Bone marrow (tissue), 2 donors: ENCODE measurements at regions not wholly inside any gene's neighbourhood (a gene's known extent, or its start where the extent isn't known, plus 50 kb on each side); places are given as distances from the start of the nearest gene placed in this dataset.
"Not testable (repeated sequence)": the region's sequence is repeated elsewhere in the genome, so short reads cannot be mapped to it uniquely, and the experiment has no call there.

Experiments used
- DNase-seq, 2 donors: peaks; one replicate each; lab custom pipeline; 2025; lab: John Stamatoyannopoulos, UW

DNA sequence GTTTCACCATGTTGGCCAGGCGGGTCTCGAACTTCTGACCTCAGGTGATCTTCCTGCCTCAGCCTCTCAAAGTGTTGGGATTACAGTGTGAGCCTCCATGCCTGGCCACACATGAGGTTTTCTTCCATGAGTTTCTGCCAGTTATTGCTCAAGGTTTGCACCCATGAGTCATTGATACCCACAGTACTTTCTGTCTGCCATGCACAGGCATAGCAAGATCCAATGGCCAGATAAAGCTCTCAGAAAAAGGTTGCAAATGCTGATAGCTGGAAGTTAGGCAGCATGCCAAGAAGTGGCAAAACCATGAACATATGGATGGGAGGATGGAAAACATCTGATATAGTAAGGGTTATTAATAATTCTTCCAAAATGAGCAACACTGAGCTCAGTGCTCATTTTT is 298.7 kb upstream of the NRG3 start:
- DNase-seq, result no peak

DNA sequence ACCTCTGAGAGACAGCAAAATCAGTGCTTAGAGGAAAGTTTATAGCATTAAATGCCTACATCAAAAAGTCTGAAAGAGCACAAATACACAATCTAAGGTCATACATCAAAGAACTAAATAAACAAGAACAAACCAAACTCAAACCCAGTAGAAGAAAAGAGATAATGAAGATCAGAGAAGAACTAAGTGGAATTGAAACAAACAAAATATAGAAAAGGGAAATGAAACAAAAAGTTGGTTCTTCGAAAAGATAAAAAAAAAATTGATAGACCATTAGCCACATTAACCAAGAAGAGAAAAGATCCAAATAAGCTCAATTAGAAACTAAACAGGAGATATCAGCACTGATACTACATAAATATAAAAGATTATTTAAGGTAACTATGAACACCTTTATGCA is 280.0 kb upstream of the NRG3 start:
- no peak for DNase-seq

DNA sequence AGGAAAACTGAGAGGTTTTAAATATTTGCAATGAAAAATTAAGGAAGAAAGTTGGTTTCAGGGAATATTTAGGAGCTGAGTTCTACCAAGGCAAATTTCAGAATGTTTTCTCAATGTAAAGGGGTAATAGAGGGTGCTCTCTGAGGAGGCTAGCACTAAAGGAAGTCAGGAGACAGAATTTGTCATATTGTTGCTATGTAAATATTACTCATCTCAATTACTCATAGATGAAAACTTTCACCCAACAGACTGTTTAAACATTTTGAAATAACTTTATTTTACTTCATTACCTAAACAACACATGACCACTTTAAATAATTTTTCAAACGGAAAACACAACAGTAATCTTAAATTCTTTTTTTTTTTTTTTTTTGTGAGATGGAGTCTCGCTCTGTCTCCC is 274.8 kb upstream of the NRG3 start:
- DNase-seq, result no peak

DNA sequence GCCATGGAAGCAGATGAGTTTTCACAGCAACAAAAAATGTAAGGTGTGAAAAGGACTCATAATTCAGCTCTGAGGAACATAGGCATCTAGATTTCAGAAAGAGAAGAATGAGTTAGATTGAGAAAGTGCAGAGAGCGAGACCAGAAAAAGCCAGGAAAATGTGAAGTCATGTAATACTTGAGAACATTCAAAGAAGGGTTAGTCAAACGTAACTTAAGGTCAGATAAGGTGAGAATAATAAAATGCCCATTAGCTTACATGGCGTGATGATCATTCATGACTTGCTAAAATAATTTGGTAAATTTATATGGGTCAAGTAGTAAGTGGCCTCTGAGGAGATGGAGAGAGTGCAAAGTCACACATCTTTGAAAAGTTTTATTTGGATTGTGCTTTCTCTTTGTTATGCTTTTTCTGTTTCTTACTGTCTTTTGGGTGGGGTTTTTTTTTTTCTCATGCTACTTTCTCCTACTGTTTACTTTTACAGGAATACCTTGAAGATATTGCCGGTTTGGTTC is 271.8 kb upstream of the NRG3 start:
- DNase-seq, result no peak

DNA sequence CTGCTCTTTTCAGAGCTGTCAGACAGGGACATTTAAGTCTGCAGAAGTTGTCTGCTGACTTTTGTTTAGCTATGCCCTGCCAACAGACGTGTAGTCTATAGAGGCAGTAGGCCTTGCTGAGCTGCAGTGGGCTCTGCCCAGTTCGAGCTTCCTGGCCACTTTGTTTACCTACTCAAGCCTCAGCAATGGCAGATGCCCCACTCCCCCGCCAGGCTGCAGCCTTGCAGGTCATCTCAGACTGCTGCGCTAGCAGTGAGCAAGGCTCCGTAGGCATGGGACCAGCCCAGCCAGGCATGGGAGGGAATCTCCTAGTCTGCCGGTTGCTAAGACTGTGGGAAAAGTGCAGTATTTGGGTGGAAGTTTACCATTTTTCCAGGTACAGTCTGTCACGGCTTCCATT is 230.5 kb upstream of the NRG3 start:
- DNase-seq, result not testable (repeated sequence)

DNA sequence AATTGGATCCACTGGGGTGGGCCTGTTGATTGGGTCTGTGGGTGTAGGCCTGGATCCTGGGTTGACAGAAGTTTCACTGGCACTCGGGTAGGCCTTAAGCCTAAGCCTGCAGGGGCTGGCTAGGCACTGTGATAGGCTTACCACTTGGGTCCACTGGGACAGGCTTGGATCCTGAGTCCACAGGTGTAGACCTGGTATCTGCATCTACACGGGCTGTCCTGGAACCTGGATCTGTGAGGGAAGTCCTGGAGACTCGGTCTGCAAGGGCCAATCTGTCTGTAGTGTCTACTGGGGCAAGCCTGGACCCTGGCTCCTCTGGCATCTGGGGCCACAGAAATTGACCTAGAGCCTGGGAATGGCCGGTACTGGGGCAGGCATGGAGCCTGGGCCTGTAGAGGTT is 219.0 kb upstream of the NRG3 start:
- no peak for DNase-seq

DNA sequence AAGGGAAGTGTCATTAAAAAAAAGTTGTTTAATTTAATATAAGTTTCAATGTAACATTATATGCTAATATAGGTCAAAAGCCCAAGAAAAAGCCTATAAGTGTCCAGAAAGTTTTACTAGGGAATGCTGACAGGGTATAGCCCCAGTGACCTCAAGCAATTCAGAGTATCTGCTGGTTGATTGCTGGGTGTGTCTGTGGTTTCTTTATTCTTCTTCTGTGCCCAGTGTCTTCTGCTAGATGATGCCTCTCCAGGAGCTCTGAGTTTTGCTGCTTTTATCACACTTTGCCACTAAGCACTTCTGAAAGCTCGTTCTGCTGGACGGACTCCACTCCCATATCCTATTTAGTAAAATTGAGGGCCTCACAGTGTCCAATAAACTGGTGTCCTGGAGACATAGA is 212.2 kb upstream of the NRG3 start:
- DNase-seq, result no peak

DNA sequence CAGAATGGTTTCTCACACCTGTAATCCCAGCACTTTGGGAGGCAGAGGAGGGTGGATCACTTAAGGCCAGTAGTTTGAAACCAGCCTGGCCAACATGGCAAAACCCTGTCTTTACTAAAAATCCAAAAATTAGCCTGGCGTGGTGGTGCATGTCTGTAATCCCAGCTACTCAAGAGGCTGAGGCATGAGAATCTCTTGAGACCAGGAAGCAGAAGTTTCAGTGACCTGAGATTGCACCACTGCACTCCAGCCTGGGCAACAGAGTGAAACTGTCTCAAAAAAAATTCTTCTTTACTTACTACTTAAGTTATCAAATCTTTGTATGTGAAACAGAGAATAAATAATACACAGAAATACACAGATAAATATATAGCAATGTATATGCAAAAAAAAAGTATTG is 210.2 kb upstream of the NRG3 start:
- DNase-seq, result not testable (repeated sequence)

DNA sequence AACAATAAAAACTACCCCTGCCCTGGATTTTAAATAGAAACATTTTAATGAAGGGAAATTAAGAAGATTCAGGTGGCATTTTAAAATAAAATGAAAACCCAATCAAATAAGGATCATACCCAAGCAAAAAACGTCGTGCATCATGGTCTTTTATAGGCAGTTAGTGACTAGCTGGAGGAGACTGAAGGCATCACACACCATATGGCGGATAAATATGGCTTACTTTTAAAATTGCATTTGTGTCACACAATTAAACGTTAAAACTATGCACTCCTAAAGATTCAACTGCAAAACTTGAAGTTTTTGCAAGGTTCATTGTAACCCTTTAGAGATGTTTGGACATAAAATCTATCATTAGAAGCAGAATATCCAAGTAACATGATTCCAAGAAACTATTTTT is 200.1 kb upstream of the NRG3 start:
- no peak for DNase-seq

DNA sequence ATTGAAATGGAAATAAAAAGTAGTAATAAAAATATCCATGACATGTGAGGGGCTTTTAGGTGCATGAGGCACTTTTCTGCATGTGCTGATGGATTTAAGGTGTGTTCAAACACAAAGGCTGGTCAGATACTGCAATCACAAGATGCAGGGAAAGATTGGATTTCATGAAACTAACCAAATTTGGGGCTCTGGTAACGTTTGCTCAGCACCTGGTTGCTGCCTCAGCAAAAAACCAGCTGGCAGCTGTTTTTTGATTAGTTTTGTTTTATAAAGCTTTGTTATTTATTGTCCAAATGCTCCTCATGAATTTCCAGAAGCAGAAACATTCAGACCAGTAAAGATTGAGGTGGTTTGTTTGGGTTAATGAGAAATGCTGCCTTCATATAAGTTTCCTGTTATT is 195.7 kb upstream of the NRG3 start:
- no peak for DNase-seq

DNA sequence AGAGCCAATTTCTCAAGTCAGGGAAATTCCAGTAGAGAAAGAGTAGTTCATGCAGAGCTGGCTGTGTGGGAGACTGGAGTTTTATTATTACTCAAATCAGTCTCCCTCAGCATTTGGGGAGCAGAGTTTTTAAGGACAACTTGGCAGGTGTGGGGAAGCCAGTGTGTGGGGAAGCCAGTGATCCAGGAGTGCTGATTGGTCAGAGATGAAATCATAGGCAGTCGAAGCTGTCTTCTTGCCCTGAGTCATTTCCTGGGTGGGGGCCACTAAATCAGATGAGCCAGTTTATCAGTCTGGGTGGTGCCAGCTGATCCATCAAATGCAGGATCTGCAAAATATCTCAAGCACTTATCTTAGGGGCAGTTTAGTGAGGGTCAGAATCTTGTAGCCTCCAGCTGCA is 194.6 kb upstream of the NRG3 start:
- no peak for DNase-seq

DNA sequence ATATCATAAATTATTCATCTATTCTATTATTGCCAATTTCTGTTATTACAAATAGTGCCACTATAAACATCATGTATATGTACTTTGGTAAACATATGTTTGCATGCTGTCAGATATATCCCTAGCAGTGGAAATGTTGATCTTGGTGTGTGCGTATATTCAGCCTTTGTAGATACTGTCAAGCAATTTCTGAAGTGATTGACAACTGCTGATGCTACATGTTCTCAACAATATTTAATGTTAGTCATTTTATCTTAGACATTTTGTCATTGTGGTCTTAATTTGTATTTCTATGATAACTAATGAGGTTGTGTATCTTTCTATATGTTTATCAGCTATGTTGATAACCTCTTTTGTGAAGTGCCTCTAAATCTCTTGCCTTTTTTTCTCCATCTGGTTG is 186.5 kb upstream of the NRG3 start:
- no peak for DNase-seq

DNA sequence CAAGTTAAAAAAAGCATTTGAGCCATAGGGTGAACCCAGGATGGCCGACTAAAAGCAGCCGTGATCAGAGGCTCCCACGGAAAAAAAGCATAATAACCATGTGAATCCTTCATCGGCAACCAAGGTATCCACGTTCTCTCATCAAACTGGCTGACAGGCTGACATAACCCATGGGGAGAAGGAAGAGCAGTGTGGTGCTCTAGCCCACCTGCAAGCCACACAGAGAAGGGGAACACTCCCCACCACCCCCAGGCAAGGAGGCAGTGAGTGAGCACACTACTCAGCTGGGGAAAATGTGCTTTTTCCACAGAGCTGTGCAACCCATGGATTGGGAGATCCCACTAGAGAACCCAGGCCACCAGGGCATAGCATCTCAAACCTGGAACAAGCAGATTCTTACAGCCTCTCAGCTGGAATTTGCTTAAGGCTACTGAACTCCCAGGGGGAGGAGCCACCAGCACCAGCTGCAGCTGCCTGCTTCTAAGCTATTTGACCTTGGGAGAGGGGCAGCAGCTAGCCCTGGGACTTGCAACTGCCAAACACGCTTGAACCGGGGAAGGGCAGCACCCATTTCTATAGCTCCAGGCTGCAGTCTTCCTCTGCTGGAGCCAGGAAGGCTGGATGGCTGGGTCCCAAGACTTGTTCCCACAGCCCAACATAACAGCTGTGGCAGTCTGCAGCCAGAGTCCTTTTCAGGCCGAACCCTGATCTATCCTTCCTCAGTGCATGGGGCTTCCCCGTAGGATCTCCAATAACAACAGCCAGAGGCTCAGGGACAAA is 178.2 kb upstream of the NRG3 start:
- no peak for DNase-seq

DNA sequence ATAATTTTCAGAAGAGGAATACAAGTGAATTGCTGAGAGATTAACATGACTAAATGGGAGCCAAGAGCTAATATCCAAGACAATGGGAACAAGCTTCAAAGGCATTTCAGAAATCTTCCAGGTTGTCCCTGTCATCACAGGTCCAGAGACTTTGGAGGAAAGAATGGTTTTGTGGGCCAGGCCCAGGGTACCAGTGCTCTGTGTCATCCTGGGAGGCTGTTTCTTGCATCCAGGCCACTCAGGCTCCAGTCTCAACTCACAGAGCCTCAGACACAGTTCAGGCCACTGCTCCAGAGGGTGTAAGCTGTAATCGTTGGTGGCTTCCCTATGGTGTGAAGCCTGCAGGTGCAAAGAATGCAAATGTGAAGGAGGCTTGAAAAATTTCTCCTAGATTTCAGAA is 170.4 kb upstream of the NRG3 start:
- no peak for DNase-seq

DNA sequence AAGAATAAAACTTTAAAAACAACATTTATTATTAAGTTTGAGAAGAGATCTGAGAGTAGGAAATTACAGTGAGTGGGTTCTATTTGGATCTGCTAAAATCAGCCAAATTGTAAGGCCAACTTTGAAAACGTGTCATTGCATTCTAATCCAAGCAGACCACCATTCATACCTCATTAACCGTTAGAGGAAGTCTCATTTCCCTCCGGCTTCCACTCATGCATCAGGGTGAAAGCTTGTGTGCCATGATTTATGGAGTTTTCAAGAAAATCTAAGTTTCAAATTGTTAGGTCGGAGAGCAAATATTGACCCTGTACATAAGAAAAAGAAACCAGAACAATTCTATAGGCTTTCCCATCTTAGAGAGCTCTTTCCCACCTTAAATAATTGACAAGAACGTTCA is 166.6 kb upstream of the NRG3 start:
- DNase-seq, result no peak

DNA sequence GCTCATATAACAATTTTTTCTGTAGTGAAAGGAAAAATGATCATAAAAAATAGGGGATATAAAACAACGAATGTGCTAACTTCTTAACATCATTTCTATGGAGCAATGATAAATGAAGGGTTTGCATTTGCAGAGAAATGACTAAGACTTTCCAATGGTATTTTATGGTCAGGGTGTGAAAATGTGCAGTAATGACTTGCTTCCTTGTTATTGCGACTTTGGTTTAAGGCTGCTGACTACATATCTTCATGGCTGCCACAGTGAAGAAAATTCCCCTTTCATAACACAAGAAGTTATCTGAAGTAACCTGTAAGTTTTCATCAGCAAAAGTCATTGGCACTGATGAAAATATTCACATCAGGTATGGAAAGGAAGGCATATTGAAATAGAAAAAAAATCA is 166.1 kb upstream of the NRG3 start:
- no peak for DNase-seq

DNA sequence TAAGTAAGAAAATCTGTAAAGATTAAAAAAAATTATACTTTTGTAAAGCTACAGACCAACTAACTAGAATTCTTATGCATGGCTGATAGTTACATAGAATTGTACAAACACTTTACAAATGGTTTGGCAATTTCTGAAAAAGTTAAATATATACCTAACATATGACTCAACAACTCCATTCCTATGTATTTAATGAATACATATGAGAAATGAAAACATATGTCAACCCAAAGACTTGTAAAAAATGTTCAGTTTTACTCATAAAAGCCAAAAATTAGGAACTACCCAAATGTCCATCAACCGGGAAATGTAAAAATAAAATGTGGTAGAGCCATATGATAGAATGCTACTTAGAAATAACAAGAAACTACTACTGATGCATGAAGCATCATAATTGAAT is 152.6 kb upstream of the NRG3 start:
- no peak for DNase-seq

DNA sequence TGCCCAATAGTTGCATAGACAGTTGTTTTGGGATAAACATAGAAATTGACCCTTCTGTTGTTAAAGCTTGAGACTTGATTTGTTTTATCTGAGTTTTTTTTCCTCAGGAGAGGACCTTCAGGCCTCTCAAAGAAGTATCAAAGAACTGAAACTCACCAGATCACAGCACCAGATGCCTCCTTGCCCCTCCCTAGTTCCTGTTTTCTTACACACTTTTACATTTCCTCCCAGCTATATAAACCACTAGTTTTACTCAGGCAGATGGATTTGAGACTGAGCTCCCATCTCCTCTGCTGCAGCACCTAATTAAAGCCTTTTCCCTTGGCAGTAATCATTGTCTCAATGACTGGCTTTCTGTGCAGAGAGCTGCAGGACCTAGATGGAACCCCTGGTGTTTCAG is 150.6 kb upstream of the NRG3 start:
- no peak for DNase-seq

DNA sequence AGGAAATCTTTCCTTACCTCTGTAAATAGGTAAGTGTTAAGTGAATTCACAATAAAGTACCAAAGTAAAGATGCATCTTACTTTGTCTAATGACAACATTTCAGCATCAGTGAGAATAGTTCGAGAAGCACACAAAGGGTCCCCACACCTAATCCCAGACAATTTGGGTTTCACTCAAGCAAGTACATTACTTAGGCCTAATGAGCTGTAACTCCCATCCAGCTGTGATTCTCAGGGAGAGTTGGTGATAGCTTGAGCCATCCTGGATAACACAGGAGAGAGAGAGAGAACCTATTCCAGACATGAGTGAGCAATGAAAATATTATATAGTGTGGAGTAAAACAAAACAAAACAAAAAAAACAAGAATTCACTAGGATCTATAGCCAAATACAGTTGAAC is 149.1 kb upstream of the NRG3 start:
- no peak for DNase-seq

DNA sequence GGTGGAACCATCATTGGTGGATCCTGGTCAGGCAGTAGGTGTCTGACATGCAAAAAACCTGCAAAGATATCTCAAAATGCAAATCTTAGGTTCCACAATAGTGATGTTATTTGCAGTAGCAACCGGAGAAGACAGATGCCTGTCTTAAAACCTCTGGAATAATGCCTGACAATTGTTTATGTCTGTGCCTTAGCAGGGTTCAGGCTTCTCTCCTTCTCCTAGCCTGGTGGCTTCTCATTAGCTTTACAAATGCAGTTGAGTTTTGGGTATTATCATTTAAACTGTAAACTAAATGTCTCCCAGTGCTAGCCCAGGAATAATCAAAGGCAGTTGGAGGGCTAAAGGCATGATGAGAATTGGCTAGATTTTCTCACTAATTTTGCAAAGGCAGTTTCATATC is 146.3 kb upstream of the NRG3 start:
- DNase-seq, result no peak

DNA sequence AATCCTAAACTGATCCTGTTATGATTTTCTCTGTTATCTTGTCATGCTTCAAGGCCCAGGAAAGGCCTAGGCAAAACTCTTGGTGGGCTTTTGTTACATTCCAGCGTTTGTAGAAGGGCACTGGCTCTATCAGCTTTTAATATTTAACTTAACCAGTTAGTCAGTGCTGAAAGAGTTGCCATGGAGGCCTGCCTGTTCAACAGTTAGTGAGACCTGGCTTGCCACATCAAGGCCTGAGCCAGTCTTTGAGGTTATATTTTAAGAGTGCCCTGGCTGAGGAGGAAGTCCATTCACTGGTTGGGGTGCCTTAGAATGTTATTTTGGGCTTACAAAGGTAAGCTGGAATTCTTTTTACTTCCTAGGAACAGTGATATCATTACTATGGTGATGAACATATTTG is 144.1 kb upstream of the NRG3 start:
- DNase-seq, result no peak

DNA sequence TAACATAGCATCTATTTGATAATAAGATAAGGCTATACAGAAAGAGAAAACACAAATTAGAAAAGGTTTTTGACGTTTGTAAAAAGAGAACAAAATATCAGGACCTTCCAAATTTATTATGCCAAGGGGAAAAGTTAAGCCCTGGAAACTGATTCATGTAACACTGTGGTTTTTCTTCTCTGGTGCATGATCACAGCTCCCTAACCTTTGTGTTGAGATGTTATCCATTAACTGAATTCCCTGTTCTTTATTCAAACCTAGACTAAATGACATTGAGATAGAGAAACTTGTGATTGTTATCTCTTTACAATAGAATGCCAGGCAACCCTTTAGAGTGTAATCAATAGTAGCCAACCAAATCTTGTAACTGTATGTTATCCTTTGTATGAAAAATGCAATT is 141.5 kb upstream of the NRG3 start:
- no peak for DNase-seq

DNA sequence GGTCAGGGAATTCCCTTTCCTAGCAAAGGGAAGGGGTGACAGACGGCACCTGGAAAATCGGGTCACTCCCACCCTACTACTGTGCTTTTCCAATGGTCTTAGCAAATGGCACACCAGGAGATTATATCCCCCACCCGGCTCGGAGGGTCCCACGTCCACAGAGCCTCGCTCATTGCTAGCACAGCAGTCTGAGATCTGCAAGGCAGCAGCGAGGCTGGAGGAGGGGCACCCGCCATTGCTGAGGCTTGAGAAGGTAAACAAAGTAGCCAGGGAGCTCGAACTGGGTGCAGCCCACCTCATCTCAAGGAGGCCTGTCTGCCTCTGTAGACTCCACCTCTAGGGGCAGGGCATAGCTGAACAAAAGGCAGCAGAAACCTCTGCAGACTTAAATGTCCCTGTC is 139.8 kb upstream of the NRG3 start:
- DNase-seq, result not testable (repeated sequence)

DNA sequence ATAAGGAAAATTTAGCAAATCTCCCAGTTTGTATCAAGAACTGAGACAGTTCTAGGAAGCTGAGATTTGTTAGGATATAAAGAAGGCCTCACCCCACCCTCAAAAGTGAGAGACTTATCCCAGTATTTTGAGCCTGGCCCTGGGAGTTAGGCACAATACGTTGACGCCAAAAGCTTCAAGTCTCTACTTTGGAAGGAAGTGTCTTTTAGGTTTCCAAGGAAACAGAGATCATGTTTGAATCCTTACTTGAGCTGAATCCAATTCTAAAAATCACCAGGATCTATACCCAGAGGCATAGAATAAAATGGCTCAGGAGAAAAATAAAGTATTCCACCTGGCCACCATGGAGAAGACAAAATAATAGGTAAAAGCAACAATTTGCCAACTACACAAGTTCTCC is 115.9 kb upstream of the NRG3 start:
- no peak for DNase-seq
